K562 (cell line): ENCODE measurements at regions not wholly inside any gene's neighbourhood (a gene's known extent, or its start where the extent isn't known, plus 50 kb on each side); places are given as distances from the start of the nearest gene placed in this dataset.

Source experiments
- CTCF ChIP-seq, 3 experiments: IDR thresholded peaks in 2 of 3; conservative IDR thresholded peaks in 1 of 3; 2 replicates each; pipeline ENCODE4 v1.5.1; 2011 to 2012; ENCODE audit warnings: low read length in 3 of 3, mild to moderate bottlenecking in 3 of 3, control low read depth in 2 of 3, improper control_type of control experiment in 1 of 3, inconsistent platforms in 1 of 3, low read depth in 1 of 3, mixed read lengths in 1 of 3, moderate library complexity in 1 of 3; ENCODE audit not compliant: insufficient read depth in 2 of 3
- EP300 ChIP-seq: IDR thresholded peaks from 2 replicates; pipeline ENCODE4 v1.6.1; 2012; ENCODE audit warnings: low read length, improper control_type of control experiment
- LARP7 ChIP-seq: fragments of 450-650 bp; IDR thresholded peaks from 2 replicates; pipeline ENCODE4 v1.6.1; 2016
- POLR2A ChIP-seq: fragments of 450-650 bp; conservative IDR thresholded peaks from 2 replicates; pipeline ENCODE4 v1.6.1; 2016
- TF ChIP-seq, protein P1 (sequence below): fragments of 450-650 bp; formaldehyde crosslinking; IDR thresholded peaks from 2 replicates; pipeline ENCODE4 v1.4.0; 2022; ENCODE audit warnings: missing genetic modification characterization

DNA sequence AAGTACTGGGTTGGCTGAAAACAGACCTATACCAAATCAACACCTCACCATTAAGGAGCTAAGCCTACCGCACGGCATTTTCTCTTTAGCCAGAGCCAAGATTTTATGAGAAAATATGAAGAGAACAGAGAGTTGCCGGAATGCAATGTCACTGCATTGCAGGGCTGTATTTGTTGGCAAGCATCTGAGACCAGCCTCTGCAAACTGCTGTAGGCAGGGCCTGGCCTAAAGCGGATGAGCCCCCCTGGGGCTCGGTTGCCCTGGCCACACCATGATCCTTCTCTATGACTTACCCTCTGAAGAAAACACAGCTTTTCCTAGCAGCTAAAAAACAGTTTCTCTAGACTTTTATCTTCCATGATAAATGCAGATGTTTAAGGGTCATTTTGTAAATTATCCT, 120.5 kb upstream of the SORBS2 start:
- TF ChIP-seq, protein P1, sequence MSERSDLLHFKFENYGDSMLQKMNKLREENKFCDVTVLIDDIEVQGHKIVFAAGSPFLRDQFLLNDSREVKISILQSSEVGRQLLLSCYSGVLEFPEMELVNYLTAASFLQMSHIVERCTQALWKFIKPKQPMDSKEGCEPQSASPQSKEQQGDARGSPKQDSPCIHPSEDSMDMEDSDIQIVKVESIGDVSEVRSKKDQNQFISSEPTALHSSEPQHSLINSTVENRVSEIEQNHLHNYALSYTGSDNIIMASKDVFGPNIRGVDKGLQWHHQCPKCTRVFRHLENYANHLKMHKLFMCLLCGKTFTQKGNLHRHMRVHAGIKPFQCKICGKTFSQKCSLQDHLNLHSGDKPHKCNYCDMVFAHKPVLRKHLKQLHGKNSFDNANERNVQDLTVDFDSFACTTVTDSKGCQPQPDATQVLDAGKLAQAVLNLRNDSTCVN (CRISPR knock-in tag), result no peak
- TF ChIP-seq EP300, result no peak
- TF ChIP-seq CTCF (IDR thresholded peaks at IDR 0.05 in 2 of 3, conservative IDR thresholded peaks at IDR 0.05 in 1 of 3; ENCODE audit: insufficient read depth in 2 of 3, low read depth in 1 of 3, low read length in 3 of 3), result no peak
- TF ChIP-seq LARP7, result no peak
- TF ChIP-seq POLR2A, result no peak
